ENCODE measurements at regions not wholly inside any gene's neighbourhood (a gene's known extent, or its start where the extent isn't known, plus 50 kb on each side); places are given as distances from the start of the nearest gene placed in this dataset.

DNA sequence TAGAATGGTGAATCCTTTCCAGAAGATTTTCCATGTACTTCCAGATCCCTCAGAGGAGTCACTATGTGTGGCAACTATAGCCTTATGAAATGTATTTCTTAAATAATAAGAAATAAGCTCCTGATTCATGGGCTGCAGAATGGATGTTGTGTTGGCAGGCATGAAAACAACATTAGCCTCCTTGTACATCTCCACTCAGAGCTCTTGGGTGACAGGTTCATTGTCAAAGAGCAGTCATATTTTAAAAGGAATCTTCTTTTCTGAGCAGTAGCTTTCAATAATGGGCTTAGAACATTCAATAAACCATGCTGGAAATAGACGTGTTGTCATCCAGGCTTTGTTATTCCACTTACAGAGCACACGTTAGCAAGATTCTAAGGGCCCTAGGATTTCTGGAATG lies 96.6 kb downstream of the CDC7 start:
- CTCF ChIA-PET: interaction anchor here (0.6 kb wide), 1 partner anchor 225 kb away, joined by 5 read pairs; no protein-coding TSS in a partner anchor

DNA sequence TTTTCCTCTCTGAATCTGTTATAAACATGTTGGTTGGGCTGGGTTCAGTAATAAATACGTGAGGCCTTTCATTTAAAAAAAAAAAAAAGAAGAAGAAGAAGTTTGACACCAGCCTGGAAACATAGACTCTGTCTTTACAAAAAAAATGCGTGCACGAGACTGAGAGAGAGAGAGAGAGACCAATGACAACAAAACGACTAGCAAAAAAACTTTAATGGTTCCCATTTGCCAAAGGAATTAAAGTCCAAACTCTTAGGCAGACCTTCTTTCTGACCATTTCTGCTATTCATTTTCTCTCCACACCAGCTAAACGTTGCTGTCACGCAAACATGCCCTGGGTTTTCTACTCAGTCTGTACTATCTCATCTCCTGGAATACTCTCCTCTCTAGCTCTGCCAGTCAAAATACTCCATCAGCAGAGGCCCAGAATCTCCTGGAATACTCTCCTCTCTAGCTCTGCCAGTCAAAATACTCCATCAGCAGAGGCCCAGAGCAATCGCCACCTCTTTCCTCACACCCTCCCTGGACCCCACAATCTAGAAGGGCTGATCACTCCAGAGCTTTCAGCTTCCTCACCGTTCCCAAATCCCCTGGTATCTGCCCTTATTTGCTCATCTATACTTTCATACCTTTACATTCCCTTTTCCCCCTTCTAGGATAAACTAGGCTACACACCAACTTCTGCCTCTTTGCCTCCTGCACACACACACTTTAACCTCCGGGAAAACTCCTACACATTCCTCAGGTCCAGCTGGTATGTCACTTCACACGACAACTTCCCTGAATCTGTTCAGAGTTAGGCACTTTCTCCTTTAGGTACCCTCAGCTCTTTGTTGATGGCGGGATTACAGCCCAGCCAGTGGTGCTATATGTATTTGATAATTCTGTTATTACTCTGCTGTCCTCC lies 100.0 kb downstream of the CDC7 start:
- intact Hi-C loops (cut with micrococcal nuclease; ENCODE audit: unreplicated experiment) (no loop called here), in situ Hi-C loops (cut with HindIII; ENCODE audit: low pct_unique_long_range_greater_than_20kb, low sequenced_read_pairs) (no loop called here)
- TF ChIP-seq, protein P1, sequence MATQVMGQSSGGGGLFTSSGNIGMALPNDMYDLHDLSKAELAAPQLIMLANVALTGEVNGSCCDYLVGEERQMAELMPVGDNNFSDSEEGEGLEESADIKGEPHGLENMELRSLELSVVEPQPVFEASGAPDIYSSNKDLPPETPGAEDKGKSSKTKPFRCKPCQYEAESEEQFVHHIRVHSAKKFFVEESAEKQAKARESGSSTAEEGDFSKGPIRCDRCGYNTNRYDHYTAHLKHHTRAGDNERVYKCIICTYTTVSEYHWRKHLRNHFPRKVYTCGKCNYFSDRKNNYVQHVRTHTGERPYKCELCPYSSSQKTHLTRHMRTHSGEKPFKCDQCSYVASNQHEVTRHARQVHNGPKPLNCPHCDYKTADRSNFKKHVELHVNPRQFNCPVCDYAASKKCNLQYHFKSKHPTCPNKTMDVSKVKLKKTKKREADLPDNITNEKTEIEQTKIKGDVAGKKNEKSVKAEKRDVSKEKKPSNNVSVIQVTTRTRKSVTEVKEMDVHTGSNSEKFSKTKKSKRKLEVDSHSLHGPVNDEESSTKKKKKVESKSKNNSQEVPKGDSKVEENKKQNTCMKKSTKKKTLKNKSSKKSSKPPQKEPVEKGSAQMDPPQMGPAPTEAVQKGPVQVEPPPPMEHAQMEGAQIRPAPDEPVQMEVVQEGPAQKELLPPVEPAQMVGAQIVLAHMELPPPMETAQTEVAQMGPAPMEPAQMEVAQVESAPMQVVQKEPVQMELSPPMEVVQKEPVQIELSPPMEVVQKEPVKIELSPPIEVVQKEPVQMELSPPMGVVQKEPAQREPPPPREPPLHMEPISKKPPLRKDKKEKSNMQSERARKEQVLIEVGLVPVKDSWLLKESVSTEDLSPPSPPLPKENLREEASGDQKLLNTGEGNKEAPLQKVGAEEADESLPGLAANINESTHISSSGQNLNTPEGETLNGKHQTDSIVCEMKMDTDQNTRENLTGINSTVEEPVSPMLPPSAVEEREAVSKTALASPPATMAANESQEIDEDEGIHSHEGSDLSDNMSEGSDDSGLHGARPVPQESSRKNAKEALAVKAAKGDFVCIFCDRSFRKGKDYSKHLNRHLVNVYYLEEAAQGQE (IDR thresholded peaks at IDR 0.05; ENCODE audit: insufficient read depth in 1 of 2, low read depth in 2 of 2, low read length in 1 of 2): no peak
- no peak for TF ChIP-seq TCF7L2 (IDR thresholded peaks at IDR 0.05; ENCODE audit: low read depth, low read length)
- TF ChIP-seq, protein P2, sequence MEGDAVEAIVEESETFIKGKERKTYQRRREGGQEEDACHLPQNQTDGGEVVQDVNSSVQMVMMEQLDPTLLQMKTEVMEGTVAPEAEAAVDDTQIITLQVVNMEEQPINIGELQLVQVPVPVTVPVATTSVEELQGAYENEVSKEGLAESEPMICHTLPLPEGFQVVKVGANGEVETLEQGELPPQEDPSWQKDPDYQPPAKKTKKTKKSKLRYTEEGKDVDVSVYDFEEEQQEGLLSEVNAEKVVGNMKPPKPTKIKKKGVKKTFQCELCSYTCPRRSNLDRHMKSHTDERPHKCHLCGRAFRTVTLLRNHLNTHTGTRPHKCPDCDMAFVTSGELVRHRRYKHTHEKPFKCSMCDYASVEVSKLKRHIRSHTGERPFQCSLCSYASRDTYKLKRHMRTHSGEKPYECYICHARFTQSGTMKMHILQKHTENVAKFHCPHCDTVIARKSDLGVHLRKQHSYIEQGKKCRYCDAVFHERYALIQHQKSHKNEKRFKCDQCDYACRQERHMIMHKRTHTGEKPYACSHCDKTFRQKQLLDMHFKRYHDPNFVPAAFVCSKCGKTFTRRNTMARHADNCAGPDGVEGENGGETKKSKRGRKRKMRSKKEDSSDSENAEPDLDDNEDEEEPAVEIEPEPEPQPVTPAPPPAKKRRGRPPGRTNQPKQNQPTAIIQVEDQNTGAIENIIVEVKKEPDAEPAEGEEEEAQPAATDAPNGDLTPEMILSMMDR (IDR thresholded peaks at IDR 0.05): no peak
- TF ChIP-seq SIN3A (IDR thresholded peaks at IDR 0.05; ENCODE audit: borderline replicate concordance, insufficient read depth, low read depth, low read length): no peak
- TF ChIP-seq POLR2AphosphoS5 (IDR thresholded peaks at IDR 0.05; ENCODE audit: low read depth, low read length): no peak
- H3K27ac ChIP-seq (ENCODE audit: low read length): no peak overlapping the region
- no peak overlapping the region for H3K4me3 ChIP-seq (ENCODE audit: low read depth in 2 of 2, low read length in 2 of 2)
- CTCF ChIA-PET: no interaction called here
- no peaks in the 10 kb centered on the region for H3K9me3 ChIP-seq (ENCODE audit: control insufficient read depth, insufficient read depth, low read depth, low read length)
- no TSS peak for BruUV-seq (replicated peaks)
- no peaks in the 10 kb centered on the region for H3K36me3 ChIP-seq (ENCODE audit: control insufficient read depth, insufficient read depth, low read length)
- H3K4me1 ChIP-seq (ENCODE audit: control insufficient read depth, insufficient read depth, low read length): no peaks in the 10 kb centered on the region
- POLR2A ChIA-PET: no interaction called here
- no peak for DNase-seq (ENCODE audit: low read depth, low spot score)
- H3K27me3 ChIP-seq (ENCODE audit: control insufficient read depth, insufficient read depth, low read length): no peaks in the 10 kb centered on the region
- no peak for ATAC-seq

More for the DNA sequence above, 96.6 kb downstream of the CDC7 start:
- Histone ChIP-seq H3K27me3 (ENCODE audit: control insufficient read depth, insufficient read depth, low read length) (no peaks in the 10 kb centered on the region), H3K9me3 (ENCODE audit: control insufficient read depth, insufficient read depth, low read depth, low read length) (no peaks in the 10 kb centered on the region), H3K27ac (ENCODE audit: low read length) (no peak overlapping the region), H3K36me3 (ENCODE audit: control insufficient read depth, insufficient read depth, low read length) (no peaks in the 10 kb centered on the region), H3K4me3 (ENCODE audit: low read depth in 2 of 2, low read length in 2 of 2) (no peak overlapping the region), H3K4me1 (ENCODE audit: control insufficient read depth, insufficient read depth, low read length) (no peaks in the 10 kb centered on the region)
- TF ChIP-seq, protein P2 (IDR thresholded peaks at IDR 0.05): no peak
- TF ChIP-seq POLR2AphosphoS5 (IDR thresholded peaks at IDR 0.05; ENCODE audit: low read depth, low read length) (no peak), TCF7L2 (IDR thresholded peaks at IDR 0.05; ENCODE audit: low read depth, low read length) (no peak), SIN3A (IDR thresholded peaks at IDR 0.05; ENCODE audit: borderline replicate concordance, insufficient read depth, low read depth, low read length) (no peak)
- TF ChIP-seq, protein P1 (IDR thresholded peaks at IDR 0.05; ENCODE audit: insufficient read depth in 1 of 2, low read depth in 2 of 2, low read length in 1 of 2): no peak
- in situ Hi-C loops (cut with HindIII; ENCODE audit: low pct_unique_long_range_greater_than_20kb, low sequenced_read_pairs) (no loop called here), intact Hi-C loops (cut with micrococcal nuclease; ENCODE audit: unreplicated experiment) (no loop called here)
- ATAC-seq (no peak), DNase-seq (ENCODE audit: low read depth, low spot score) (no peak)
- POLR2A ChIA-PET: no interaction called here
- BruUV-seq (replicated peaks): no TSS peak

Data from Panc1 (cell line).